ENCODE measurements at regions not wholly inside any gene's neighbourhood (a gene's known extent, or its start where the extent isn't known, plus 50 kb on each side); places are given as distances from the start of the nearest gene placed in this dataset.

GRCh38 chr5:93793159-93793781, 51.9 kb upstream of the POU5F2 start:
- no peak for DNase-seq (ENCODE audit: low read depth)

- no peak for DNase-seq (ENCODE audit: low read depth)
Observed at GRCh38 chr5:93791518-93791972, 50.1 kb upstream of the POU5F2 start.
